Liver (tissue), 8 donors: ENCODE measurements at regions not wholly inside any gene's neighbourhood (a gene's known extent, or its start where the extent isn't known, plus 50 kb on each side); places are given as distances from the start of the nearest gene placed in this dataset.

Experiments used
- DNase-seq: peaks from one replicate; pipeline ENCODE4 v3.0.0-alpha.2; 2017; ENCODE audit warnings: low spot score
- H3K27ac ChIP-seq, 2 donors: one replicate each; pipeline ENCODE4 v1.7.0; 2013; ENCODE audit warnings: inconsistent platforms in 2 of 2, low read length in 2 of 2, control low read depth in 1 of 2, low read depth in 1 of 2, mild to moderate bottlenecking in 1 of 2
- H3K27me3 ChIP-seq, 4 donors: one replicate each; pipeline versions ENCODE4 v1.6.1 to v1.7.0; 2013; ENCODE audit warnings: low read length in 3 of 4, inconsistent platforms in 1 of 4, mild to moderate bottlenecking in 1 of 4, moderate library complexity in 1 of 4; ENCODE audit not compliant: control insufficient read depth in 4 of 4, insufficient read depth in 4 of 4
- H3K36me3 ChIP-seq, 4 donors: one replicate each; pipeline versions ENCODE4 v1.6.1 to v1.7.0; 2013; ENCODE audit warnings: low read length in 3 of 4, mild to moderate bottlenecking in 3 of 4, low read depth in 1 of 4, moderate library complexity in 1 of 4; ENCODE audit not compliant: control insufficient read depth in 4 of 4, insufficient read depth in 3 of 4
- H3K4me1 ChIP-seq, 4 donors: one replicate each; pipeline versions ENCODE4 v1.6.1 to v1.7.0; 2013; ENCODE audit warnings: low read length in 3 of 4, mild to moderate bottlenecking in 3 of 4, moderate library complexity in 1 of 4; ENCODE audit not compliant: control insufficient read depth in 4 of 4, insufficient read depth in 4 of 4
- H3K4me3 ChIP-seq, 3 donors: one replicate each; pipeline versions ENCODE4 v1.6.1 to v1.7.0; 2013; ENCODE audit warnings: low read length in 3 of 3, control low read depth in 1 of 3, low read depth in 1 of 3, mild to moderate bottlenecking in 1 of 3
- H3K9ac ChIP-seq, 2 donors: one replicate each; pipeline ENCODE4 v1.7.0; 2013; ENCODE audit warnings: low read length in 2 of 2, mild to moderate bottlenecking in 2 of 2, moderate library complexity in 2 of 2, control low read depth in 1 of 2, low read depth in 1 of 2
- H3K9me3 ChIP-seq, 4 donors: one replicate each; pipeline versions ENCODE4 v1.6.1 to v1.7.0; 2013; ENCODE audit warnings: low read length in 3 of 4; ENCODE audit not compliant: control insufficient read depth in 4 of 4
- EGR1 ChIP-seq, 2 donors: IDR thresholded peaks; 2 replicates each; pipeline ENCODE4 v1.6.1; 2016 to 2018; ENCODE audit warnings: antibody characterized with exemption in 2 of 2, low read depth in 2 of 2
- GABPA ChIP-seq, 2 donors: IDR thresholded peaks in 1 of 2; conservative IDR thresholded peaks in 1 of 2; 2 replicates each; pipeline ENCODE4 v1.6.1; 2016; ENCODE audit warnings: antibody characterized with exemption in 2 of 2, mild to moderate bottlenecking in 1 of 2, moderate library complexity in 1 of 2
- JUND ChIP-seq, 2 donors: IDR thresholded peaks; 2 replicates each; pipeline ENCODE4 v1.6.1; 2016; ENCODE audit warnings: antibody characterized with exemption in 2 of 2
- NR2F2 ChIP-seq: IDR thresholded peaks from 2 replicates; pipeline ENCODE4 v1.6.1; 2016; ENCODE audit warnings: antibody characterized with exemption
- SP1 ChIP-seq: IDR thresholded peaks from 2 replicates; pipeline ENCODE4 v1.6.1; 2018; ENCODE audit warnings: antibody characterized with exemption, mild to moderate bottlenecking
- TAF1 ChIP-seq: conservative IDR thresholded peaks from 2 replicates; pipeline ENCODE4 v1.6.1; 2016; ENCODE audit warnings: antibody characterized with exemption, mild to moderate bottlenecking
- WGBS: extraction: QIAGEN DNeasy Blood & Tissue Kit; methylation state at CpG from one replicate; pipeline ENCODE4 v1.1.7; 2013; 5-methylcytosine and 5-hydroxymethylcytosine counted together
- TF ChIP-seq, protein P1 (sequence below): fragments of 150-350 bp; IDR thresholded peaks from 2 replicates; pipeline ENCODE4 v1.5.1; 2017; ENCODE audit warnings: improper control_type of control experiment, low read depth, low read length; ENCODE audit not compliant: missing input control
- TF ChIP-seq, protein P2 (sequence below): IDR thresholded peaks from 2 replicates; pipeline ENCODE4 v1.6.1; 2016; ENCODE audit warnings: antibody characterized with exemption, mild to moderate bottlenecking
- TF ChIP-seq, protein P3 (sequence below): IDR thresholded peaks from 2 replicates; pipeline ENCODE4 v1.6.1; 2016; ENCODE audit warnings: antibody characterized with exemption
- donor health status: healthy.
- donor health status: healthy.
- donor health status: healthy.
- donor health status: healthy.
- donor health status: healthy.

DNA sequence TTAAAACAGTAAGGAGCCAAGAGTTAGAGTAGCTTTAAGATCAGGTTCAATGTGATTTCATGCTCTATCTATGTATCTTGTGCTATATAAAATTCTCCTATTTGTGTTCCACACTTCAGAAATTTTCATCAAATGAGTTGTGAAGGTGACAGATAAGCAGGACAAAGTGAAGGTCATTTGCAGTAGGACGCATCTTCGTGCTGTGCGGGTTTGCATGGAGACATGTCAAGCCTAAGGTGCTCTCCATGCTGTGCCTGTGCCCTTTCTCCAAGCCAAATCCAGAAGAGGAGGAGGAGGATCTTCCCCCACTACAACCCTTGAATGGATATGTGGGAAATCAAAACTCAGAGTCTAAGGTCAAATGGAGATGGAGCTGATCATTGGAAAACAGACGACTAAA lies 147.3 kb upstream of the NEDD9 start (continued):
- TF ChIP-seq, protein P1, sequence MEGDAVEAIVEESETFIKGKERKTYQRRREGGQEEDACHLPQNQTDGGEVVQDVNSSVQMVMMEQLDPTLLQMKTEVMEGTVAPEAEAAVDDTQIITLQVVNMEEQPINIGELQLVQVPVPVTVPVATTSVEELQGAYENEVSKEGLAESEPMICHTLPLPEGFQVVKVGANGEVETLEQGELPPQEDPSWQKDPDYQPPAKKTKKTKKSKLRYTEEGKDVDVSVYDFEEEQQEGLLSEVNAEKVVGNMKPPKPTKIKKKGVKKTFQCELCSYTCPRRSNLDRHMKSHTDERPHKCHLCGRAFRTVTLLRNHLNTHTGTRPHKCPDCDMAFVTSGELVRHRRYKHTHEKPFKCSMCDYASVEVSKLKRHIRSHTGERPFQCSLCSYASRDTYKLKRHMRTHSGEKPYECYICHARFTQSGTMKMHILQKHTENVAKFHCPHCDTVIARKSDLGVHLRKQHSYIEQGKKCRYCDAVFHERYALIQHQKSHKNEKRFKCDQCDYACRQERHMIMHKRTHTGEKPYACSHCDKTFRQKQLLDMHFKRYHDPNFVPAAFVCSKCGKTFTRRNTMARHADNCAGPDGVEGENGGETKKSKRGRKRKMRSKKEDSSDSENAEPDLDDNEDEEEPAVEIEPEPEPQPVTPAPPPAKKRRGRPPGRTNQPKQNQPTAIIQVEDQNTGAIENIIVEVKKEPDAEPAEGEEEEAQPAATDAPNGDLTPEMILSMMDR = no peak

DNA sequence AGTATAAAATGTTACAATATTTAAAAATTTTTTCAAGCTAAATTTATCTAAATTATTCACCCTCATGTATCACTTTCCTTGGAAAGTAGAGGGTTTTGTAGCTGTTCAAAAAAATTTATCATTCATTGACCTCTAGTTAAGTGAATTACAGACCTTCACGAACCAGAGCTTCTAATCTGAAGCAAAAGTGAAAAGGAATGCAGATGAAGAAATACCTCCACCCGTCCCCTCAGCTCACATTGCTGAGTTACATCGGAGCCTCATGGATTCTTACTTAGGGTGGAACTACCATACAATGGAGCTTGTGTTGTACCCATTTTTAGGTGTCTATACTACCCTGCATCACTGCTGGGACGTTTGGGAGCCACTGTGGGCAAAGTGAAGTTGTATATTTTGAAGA lies 146.2 kb upstream of the NEDD9 start:
- no peaks in the 10 kb centered on the region for H3K4me1 ChIP-seq
- no peaks in the 10 kb centered on the region for H3K27me3 ChIP-seq
- H3K9me3 ChIP-seq = no peaks in the 10 kb centered on the region
- TF ChIP-seq, protein P2, sequence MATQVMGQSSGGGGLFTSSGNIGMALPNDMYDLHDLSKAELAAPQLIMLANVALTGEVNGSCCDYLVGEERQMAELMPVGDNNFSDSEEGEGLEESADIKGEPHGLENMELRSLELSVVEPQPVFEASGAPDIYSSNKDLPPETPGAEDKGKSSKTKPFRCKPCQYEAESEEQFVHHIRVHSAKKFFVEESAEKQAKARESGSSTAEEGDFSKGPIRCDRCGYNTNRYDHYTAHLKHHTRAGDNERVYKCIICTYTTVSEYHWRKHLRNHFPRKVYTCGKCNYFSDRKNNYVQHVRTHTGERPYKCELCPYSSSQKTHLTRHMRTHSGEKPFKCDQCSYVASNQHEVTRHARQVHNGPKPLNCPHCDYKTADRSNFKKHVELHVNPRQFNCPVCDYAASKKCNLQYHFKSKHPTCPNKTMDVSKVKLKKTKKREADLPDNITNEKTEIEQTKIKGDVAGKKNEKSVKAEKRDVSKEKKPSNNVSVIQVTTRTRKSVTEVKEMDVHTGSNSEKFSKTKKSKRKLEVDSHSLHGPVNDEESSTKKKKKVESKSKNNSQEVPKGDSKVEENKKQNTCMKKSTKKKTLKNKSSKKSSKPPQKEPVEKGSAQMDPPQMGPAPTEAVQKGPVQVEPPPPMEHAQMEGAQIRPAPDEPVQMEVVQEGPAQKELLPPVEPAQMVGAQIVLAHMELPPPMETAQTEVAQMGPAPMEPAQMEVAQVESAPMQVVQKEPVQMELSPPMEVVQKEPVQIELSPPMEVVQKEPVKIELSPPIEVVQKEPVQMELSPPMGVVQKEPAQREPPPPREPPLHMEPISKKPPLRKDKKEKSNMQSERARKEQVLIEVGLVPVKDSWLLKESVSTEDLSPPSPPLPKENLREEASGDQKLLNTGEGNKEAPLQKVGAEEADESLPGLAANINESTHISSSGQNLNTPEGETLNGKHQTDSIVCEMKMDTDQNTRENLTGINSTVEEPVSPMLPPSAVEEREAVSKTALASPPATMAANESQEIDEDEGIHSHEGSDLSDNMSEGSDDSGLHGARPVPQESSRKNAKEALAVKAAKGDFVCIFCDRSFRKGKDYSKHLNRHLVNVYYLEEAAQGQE = no peak
- TF ChIP-seq TAF1 = no peak
- no peak for TF ChIP-seq SP1
- TF ChIP-seq, protein P3, sequence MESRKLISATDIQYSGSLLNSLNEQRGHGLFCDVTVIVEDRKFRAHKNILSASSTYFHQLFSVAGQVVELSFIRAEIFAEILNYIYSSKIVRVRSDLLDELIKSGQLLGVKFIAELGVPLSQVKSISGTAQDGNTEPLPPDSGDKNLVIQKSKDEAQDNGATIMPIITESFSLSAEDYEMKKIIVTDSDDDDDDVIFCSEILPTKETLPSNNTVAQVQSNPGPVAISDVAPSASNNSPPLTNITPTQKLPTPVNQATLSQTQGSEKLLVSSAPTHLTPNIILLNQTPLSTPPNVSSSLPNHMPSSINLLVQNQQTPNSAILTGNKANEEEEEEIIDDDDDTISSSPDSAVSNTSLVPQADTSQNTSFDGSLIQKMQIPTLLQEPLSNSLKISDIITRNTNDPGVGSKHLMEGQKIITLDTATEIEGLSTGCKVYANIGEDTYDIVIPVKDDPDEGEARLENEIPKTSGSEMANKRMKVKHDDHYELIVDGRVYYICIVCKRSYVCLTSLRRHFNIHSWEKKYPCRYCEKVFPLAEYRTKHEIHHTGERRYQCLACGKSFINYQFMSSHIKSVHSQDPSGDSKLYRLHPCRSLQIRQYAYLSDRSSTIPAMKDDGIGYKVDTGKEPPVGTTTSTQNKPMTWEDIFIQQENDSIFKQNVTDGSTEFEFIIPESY = no peak
- TF ChIP-seq NR2F2 = no peak
- no peak for TF ChIP-seq GABPA (IDR thresholded peaks at IDR 0.05 in 1 of 2, conservative IDR thresholded peaks at IDR 0.05 in 1 of 2)
- TF ChIP-seq, protein P1 = no peak
- TF ChIP-seq EGR1 (IDR thresholded peaks at IDR 0.05; ENCODE audit: low read depth in 2 of 2) = no peak
- no peak for TF ChIP-seq JUND (IDR thresholded peaks at IDR 0.05)
- H3K9ac ChIP-seq = no peak overlapping the region
- no peak for DNase-seq
- 81% methylated on average over 4 of the region's 4 CpGs for WGBS
- no peak overlapping the region for H3K4me3 ChIP-seq
- no peaks in the 10 kb centered on the region for H3K36me3 ChIP-seq
- H3K27ac ChIP-seq = no peak overlapping the region
